Activated T-cell treated with anti-CD3 and anti-CD28 coated beads for 48 hours (primary cell): ENCODE measurements at regions not wholly inside any gene's neighbourhood (a gene's known extent, or its start where the extent isn't known, plus 50 kb on each side); places are given as distances from the start of the nearest gene placed in this dataset.
A peak's percentile ranks its signal among the peaks of the same experiment; 100 is the strongest.

Source experiments
- DNase-seq: peaks from one replicate; pipeline ENCODE4 v3.0.0-alpha.2; 2020; ENCODE audit warnings: low read depth

GRCh38 chr10:29117781-29118180, 171.1 kb upstream of the LYZL1 start:
- no peak for DNase-seq

- DNase-seq = peak; percentile 1
Measured at GRCh38 chr10:29119374-29119773, 169.5 kb upstream of the LYZL1 start.

- no peak for DNase-seq
Measured at GRCh38 chr10:29120216-29120615, 168.7 kb upstream of the LYZL1 start.

- DNase-seq = no peak
Measured at GRCh38 chr10:29124864-29125263, 164.0 kb upstream of the LYZL1 start.

GRCh38 chr10:29127037-29127700, 161.7 kb upstream of the LYZL1 start:
- no peak for DNase-seq

- no peak for DNase-seq
Measured at GRCh38 chr10:29127731-29128130, 161.1 kb upstream of the LYZL1 start.

GRCh38 chr10:29130190-29130673, 158.6 kb upstream of the LYZL1 start:
- no peak for DNase-seq

GRCh38 chr10:29131952-29132547, 156.8 kb upstream of the LYZL1 start:
- DNase-seq = no peak

GRCh38 chr10:29132551-29133111, 156.2 kb upstream of the LYZL1 start:
- no peak for DNase-seq

GRCh38 chr10:29135337-29135736, 153.5 kb upstream of the LYZL1 start:
- DNase-seq = no peak

GRCh38 chr10:29136411-29136810, 152.5 kb upstream of the LYZL1 start:
- DNase-seq = no peak

GRCh38 chr10:29140151-29140550, 148.7 kb upstream of the LYZL1 start:
- no peak for DNase-seq

GRCh38 chr10:29140991-29141390, 147.9 kb upstream of the LYZL1 start:
- no peak for DNase-seq

GRCh38 chr10:29141761-29142160, 147.1 kb upstream of the LYZL1 start:
- DNase-seq = no peak

- no peak for DNase-seq
Measured at GRCh38 chr10:29142516-29143314, 146.2 kb upstream of the LYZL1 start.

GRCh38 chr10:29144126-29144525, 144.7 kb upstream of the LYZL1 start:
- no peak for DNase-seq

- DNase-seq = no peak
Measured at GRCh38 chr10:29146311-29147100, 142.4 kb upstream of the LYZL1 start.

GRCh38 chr10:29150010-29150409, 138.9 kb upstream of the LYZL1 start:
- DNase-seq = no peak

- no peak for DNase-seq
Measured at GRCh38 chr10:29151005-29151404, 137.9 kb upstream of the LYZL1 start.

- no peak for DNase-seq
Measured at GRCh38 chr10:29157321-29157720, 131.5 kb upstream of the LYZL1 start.

- DNase-seq = no peak
Measured at GRCh38 chr10:29158066-29158465, 130.8 kb upstream of the LYZL1 start.

- no peak for DNase-seq
Measured at GRCh38 chr10:29160150-29160617, 128.7 kb upstream of the LYZL1 start.
